Endothelial cell of umbilical vein (primary cell): ENCODE measurements at regions not wholly inside any gene's neighbourhood (a gene's known extent, or its start where the extent isn't known, plus 50 kb on each side); places are given as distances from the start of the nearest gene placed in this dataset.

ENCODE experiments used
- CTCF ChIP-seq, 2 donors: IDR thresholded peaks; 1 replicate in 1 of 2; 2 replicates in 1 of 2; pipeline ENCODE4 v1.5.1; 2011; ENCODE audit warnings: low read length in 2 of 2, mild to moderate bottlenecking in 2 of 2, moderate library complexity in 2 of 2, control low read depth in 1 of 2, inconsistent platforms in 1 of 2, low read depth in 1 of 2; ENCODE audit not compliant: insufficient read depth in 1 of 2; ENCODE audit errors: extremely low read depth in 1 of 2
- EZH2 ChIP-seq: IDR thresholded peaks from 2 replicates; pipeline ENCODE4 v1.6.1; 2012; ENCODE audit warnings: borderline replicate concordance, low read depth, mild to moderate bottlenecking, moderate library complexity, low read length, inconsistent platforms; ENCODE audit not compliant: severe bottlenecking
- POLR2A ChIP-seq: IDR thresholded peaks from 2 replicates; pipeline ENCODE4 v1.6.1; 2012; ENCODE audit warnings: low read depth, mild to moderate bottlenecking, control low read depth, low read length

- TF ChIP-seq CTCF (IDR thresholded peaks at IDR 0.05; ENCODE audit: extremely low read depth in 1 of 2, insufficient read depth in 1 of 2, low read depth in 1 of 2, low read length in 2 of 2) (no peak), EZH2 (no peak), POLR2A (no peak)
Measured at GRCh38 chr14:76322594-76323220, 53.2 kb upstream of the ESRRB start.
